GM12873 (cell line): ENCODE measurements at regions not wholly inside any gene's neighbourhood (a gene's known extent, or its start where the extent isn't known, plus 50 kb on each side); places are given as distances from the start of the nearest gene placed in this dataset.

Experiments
- CTCF ChIP-seq: IDR thresholded peaks from 2 replicates; pipeline ENCODE4 v1.5.1; 2012; ENCODE audit warnings: low read depth, mild to moderate bottlenecking, moderate library complexity, low read length, control low read depth; ENCODE audit not compliant: insufficient read depth; ENCODE audit errors: missing control alignments

GRCh38 chr1:14071581-14071980, 371.6 kb downstream of the PRDM2 start:
- TF ChIP-seq CTCF, result no peak

- TF ChIP-seq CTCF, result no peak
These were observed 380.7 kb downstream of the PRDM2 start for GRCh38 chr1:14080653-14081052.

GRCh38 chr1:14082331-14082730, 382.3 kb downstream of the PRDM2 start:
- no peak for TF ChIP-seq CTCF

GRCh38 chr1:14083277-14083676, 383.3 kb downstream of the PRDM2 start:
- no peak for TF ChIP-seq CTCF

- TF ChIP-seq CTCF, result no peak
These were observed 383.7 kb downstream of the PRDM2 start for GRCh38 chr1:14083706-14084105.

GRCh38 chr1:14090062-14090461, 390.1 kb downstream of the PRDM2 start:
- no peak for TF ChIP-seq CTCF

- TF ChIP-seq CTCF, result no peak
These were observed 390.5 kb downstream of the PRDM2 start for GRCh38 chr1:14090531-14090930.
